ENCODE measurements at regions not wholly inside any gene's neighbourhood (a gene's known extent, or its start where the extent isn't known, plus 50 kb on each side); places are given as distances from the start of the nearest gene placed in this dataset.

GRCh38 chr11:91660036-91660435 is 564.6 kb upstream of the FAT3 start:
- DNase-seq (ENCODE audit: low read depth), result no peak

GRCh38 chr11:91654686-91655085 is 569.9 kb upstream of the FAT3 start:
- DNase-seq (ENCODE audit: low read depth), result no peak

- no peak for DNase-seq (ENCODE audit: low read depth)
Observed at GRCh38 chr11:91653079-91653754, 571.4 kb upstream of the FAT3 start.

GRCh38 chr11:91650802-91651201 is 573.8 kb upstream of the FAT3 start:
- DNase-seq (ENCODE audit: low read depth), result no peak

GRCh38 chr11:91641153-91641552 is 583.5 kb upstream of the FAT3 start:
- DNase-seq (ENCODE audit: low read depth), result no peak

DNA sequence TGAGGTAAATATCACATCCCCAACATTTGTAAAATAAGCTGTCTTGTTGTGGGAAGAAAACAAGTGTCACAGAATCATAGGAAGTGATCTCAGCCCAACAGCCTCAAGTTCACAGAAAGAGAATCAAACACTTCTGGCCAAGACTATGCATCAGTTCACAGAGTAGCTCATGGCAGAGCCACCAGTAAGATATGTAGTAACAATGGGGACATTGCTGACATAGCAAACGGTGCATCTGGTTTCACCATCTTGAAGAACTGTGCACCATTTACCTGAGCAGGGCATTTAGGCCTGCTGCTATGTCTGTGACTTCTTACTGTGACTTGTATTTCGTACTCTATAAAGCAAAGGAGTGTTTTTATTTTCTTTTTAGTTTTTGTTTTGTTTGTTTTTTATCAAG is 585.3 kb upstream of the FAT3 start:
- no peak for DNase-seq (ENCODE audit: low read depth)

GRCh38 chr11:91630916-91631673 is 593.5 kb upstream of the FAT3 start:
- peak; percentile 1 for DNase-seq (ENCODE audit: low read depth)

- DNase-seq (ENCODE audit: low read depth), result no peak
Observed at GRCh38 chr11:91625495-91625894, 599.1 kb upstream of the FAT3 start.

DNA sequence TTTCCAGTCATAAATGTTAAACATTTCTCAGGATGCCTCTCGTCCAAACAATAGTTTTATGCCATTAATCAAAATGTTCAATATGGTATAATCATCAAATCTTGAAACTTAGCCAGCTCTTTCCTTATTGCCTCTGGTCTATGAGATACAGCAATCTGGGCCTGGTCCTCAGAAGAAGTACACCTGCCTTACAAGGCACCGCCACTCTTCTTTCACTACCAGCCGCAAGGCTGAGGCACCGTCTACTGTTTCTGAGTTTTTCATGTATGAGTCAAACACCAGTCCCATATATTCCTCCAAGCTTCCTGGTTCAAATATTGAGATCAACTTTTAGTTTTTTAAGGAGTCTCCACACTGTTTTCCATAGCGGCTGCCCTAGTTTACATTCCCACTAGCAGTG is 600.6 kb upstream of the FAT3 start:
- DNase-seq (ENCODE audit: low read depth), result no peak

- DNase-seq (ENCODE audit: low read depth), result no peak
Observed at GRCh38 chr11:91608677-91609076, 615.9 kb upstream of the FAT3 start.

GRCh38 chr11:91596111-91596510 is 628.5 kb upstream of the FAT3 start:
- no peak for DNase-seq (ENCODE audit: low read depth)

- no peak for DNase-seq (ENCODE audit: low read depth)
Observed at GRCh38 chr11:91591021-91591420, 633.6 kb upstream of the FAT3 start.

DNA sequence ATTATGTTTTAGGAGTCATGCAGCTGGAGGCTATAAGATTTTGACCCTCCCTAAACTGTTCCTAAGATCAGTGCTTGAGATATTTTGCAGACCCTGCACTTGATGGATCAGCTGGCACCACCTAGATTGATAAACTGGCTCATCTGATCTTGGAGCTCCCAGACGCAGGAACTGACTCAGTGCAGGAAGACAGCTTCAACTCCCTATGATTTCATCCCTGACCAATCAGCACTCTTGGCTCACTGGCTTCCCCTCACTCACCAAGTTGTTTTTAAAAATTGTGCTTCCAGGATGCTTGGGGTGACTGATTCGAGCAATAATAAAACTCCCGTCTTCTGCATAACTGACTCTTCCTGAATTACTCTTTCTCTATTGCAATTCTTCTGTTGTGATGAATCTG is 637.5 kb upstream of the FAT3 start:
- no peak for DNase-seq (ENCODE audit: low read depth)

DNA sequence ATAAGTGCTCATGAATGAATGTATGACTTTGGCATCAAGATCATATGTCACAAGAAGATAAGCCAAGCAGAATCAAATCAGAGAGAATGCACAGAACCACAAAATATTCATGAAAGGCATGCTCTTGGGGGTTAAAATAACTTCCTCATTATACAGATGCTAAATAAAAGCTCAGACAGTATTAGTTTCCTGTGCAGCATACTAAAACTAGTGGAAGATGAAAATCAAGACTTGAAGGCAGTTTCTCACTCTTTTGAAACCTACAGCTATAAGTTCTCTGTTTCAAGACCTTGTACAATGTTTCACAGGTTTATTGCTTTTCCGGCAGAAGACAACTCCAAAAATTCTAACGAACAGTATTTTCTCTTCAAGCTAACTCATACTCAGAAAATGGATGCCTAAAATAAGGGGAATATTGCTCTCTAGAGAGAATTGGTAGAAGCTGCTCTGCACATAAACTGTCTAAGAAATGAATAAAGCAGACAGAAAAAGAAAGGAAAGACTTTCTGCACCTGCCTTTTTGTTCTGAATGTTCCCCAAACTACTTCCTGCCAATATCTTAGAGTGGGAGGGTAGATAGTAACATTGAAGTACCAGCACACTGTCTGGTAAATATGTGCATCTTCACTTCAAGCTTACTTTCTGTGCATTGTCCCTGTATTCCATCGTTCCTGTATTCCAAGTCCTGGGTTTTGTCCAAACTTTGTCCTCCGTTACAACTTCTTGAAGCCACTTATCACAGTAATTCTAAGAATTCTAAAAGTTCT is 639.4 kb upstream of the FAT3 start:
- no peak for DNase-seq (ENCODE audit: low read depth)

DNA sequence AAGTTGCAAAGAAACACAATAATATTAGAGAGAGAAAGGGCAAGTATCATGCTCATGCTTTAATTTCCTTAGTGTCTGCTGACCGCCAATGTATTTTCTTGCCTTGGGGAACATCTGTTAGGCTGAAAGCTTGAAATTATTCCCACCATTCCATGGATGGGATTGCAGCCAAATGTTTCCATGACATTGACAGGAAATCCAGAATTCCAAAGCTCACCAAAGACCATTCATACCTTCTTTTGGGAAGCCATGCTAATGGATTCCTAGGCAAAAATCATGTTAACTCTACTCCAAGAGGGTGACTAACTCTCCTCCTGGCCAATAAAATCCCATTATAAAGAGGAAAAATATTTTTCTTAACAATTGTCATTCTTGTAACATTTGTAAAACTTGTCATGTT is 661.4 kb upstream of the FAT3 start:
- no peak for DNase-seq (ENCODE audit: low read depth)

GRCh38 chr11:91560434-91560833 is 664.2 kb upstream of the FAT3 start:
- DNase-seq (ENCODE audit: low read depth), result no peak

DNA sequence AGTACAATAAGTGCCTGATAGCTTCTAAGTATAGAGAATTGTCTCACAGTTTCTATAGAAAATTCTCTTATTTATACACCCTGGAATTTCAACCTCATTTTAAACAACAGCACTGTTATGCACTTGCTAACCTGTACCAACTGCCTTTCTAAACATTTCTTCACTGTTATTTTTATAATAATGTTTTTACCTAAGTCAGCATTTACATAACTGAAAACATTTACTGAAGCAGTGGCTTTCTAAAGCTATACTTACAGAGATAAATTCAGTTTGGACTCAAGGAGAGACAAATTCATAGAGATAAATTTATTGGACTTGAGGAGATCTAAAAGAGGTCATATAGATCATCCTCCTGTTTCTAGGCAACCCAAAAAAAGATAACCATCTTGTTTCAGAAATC is 686.6 kb upstream of the FAT3 start:
- no peak for DNase-seq (ENCODE audit: low read depth)

GRCh38 chr11:91536366-91536765 is 688.3 kb upstream of the FAT3 start:
- DNase-seq (ENCODE audit: low read depth), result no peak

DNA sequence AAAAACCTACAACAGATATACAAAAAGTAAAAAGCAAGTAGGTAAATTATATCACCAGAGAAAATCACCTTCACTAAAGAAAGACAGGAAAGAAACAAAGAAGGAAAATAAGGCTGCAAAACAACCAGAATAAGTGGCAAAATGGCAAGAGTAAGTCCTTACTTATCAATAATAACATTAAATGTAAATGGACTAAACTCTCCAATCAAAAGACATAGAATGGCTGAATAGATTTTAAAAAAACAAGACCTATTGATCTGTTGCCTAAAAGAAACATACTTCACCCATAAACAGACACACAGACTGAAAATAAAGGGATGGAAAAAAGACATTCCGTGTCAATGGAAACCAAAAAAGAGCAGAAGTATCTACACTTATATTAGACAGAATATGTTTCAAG is 695.7 kb upstream of the FAT3 start:
- DNase-seq (ENCODE audit: low read depth), result no peak

GRCh38 chr11:91527380-91528030 is 697.1 kb upstream of the FAT3 start:
- DNase-seq (ENCODE audit: low read depth), result no peak

- DNase-seq (ENCODE audit: low read depth), result peak; percentile 2
Observed at GRCh38 chr11:91513734-91514133, 710.9 kb upstream of the FAT3 start.

DNA sequence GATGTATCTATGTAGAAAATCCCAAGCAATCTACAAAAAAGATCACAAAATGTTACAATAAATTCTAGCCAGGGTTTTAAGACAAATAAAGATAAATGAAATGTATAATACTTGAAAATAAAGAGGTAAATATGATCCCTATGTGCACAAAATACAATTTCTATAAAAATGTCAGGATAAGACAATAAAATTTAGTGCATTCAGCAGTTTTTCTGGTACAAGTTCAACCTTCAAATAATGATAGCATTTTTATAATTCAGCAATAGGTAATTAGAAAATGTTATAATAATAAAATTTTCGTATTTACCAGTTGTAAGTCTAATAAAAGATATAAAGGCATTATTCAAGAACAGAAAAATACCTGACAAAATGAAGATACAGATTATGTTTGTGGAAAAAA is 726.8 kb upstream of the FAT3 start:
- DNase-seq (ENCODE audit: low read depth), result no peak
